ENCODE measurements at regions not wholly inside any gene's neighbourhood (a gene's known extent, or its start where the extent isn't known, plus 50 kb on each side); places are given as distances from the start of the nearest gene placed in this dataset.

- H3K27ac ChIP-seq (ENCODE audit: insufficient read depth, low read length, poor library complexity, severe bottlenecking) = no peak overlapping the region
- no peak overlapping the region for H3K4me3 ChIP-seq (ENCODE audit: insufficient read depth, low read depth, low read length, poor library complexity, severe bottlenecking)
- H3K9me3 ChIP-seq (ENCODE audit: control insufficient read depth, low read length) = no peaks in the 10 kb centered on the region
- no peak for DNase-seq
- H3K27me3 ChIP-seq (replicated peaks; ENCODE audit: control insufficient read depth, insufficient read depth, low read length, poor library complexity, severe bottlenecking) = no peaks in the 10 kb centered on the region
- no peaks in the 10 kb centered on the region for H3K4me1 ChIP-seq (ENCODE audit: control insufficient read depth, insufficient read depth, low read length, poor library complexity, severe bottlenecking)
- H3K36me3 ChIP-seq (ENCODE audit: control insufficient read depth, insufficient read depth, low read length) = no peaks in the 10 kb centered on the region
Measured at GRCh38 chr2:128487650-128488387, 169.2 kb upstream of the HS6ST1 start.

DNA sequence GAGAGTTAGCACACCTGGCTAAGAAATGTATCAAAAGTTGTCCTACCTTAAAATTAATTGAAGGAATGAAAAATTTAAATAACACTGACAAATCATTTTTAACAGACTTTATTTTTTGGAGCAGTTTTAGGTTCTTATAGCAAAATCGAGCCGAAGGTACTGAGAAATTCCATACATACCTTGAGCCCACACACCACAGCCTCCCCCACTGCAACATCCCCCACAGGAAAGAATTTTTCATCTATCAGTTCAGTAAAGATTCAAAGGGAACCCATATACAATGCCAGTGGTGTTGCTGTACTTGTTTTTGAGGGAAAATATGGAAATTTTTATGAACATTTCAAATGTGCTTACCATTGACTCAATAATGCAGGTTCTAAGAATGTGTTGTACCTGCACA is 169.8 kb upstream of the HS6ST1 start:
- Histone ChIP-seq H3K36me3 (ENCODE audit: control insufficient read depth, insufficient read depth, low read length) (no peaks in the 10 kb centered on the region), H3K27ac (ENCODE audit: insufficient read depth, low read length, poor library complexity, severe bottlenecking) (no peak overlapping the region), H3K9me3 (ENCODE audit: control insufficient read depth, low read length) (no peaks in the 10 kb centered on the region), H3K27me3 (replicated peaks; ENCODE audit: control insufficient read depth, insufficient read depth, low read length, poor library complexity, severe bottlenecking) (no peaks in the 10 kb centered on the region), H3K4me1 (ENCODE audit: control insufficient read depth, insufficient read depth, low read length, poor library complexity, severe bottlenecking) (no peaks in the 10 kb centered on the region), H3K4me3 (ENCODE audit: insufficient read depth, low read depth, low read length, poor library complexity, severe bottlenecking) (no peak overlapping the region)
- no peak for DNase-seq

DNA sequence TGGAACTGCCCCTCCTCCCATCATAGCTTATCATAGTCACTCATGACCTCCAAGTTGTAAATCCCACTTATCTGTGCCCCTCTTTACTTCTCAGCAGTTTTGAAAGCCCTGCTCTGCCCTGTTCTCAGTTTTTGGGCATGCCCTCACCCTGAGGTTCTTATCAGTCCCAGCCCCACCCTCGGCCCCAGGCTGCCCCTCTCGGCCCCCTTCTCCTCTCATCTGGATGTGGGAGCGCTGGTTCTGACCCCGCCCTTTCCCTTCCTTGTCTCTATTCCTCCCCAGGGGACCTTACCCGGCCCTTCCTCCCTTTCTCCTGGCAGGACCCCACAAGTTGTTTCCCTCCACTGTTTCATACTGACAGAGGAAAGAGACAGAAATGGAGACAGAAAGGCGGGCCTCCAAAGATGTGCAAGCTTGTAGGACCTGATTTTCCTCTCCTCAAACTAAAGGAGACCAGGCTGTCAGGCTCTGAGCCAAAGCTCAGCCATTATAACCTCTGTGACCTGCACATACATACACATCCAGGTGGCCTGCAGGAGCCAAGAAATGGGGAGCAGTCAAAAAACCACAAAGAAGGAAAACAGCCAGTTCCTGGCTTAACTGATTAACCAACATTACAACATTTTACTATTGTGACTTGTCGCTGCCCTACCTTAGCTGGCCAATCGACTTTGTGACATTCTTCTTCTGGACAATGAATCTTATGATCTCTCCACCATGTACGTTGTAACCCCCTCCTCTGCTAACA is 171.0 kb upstream of the HS6ST1 start:
- no peak overlapping the region for H3K27ac ChIP-seq (ENCODE audit: insufficient read depth, low read length, poor library complexity, severe bottlenecking)
- H3K27me3 ChIP-seq (replicated peaks; ENCODE audit: control insufficient read depth, insufficient read depth, low read length, poor library complexity, severe bottlenecking) = no peaks in the 10 kb centered on the region
- H3K9me3 ChIP-seq (ENCODE audit: control insufficient read depth, low read length) = no peaks in the 10 kb centered on the region
- DNase-seq = no peak
- no peaks in the 10 kb centered on the region for H3K36me3 ChIP-seq (ENCODE audit: control insufficient read depth, insufficient read depth, low read length)
- H3K4me1 ChIP-seq (ENCODE audit: control insufficient read depth, insufficient read depth, low read length, poor library complexity, severe bottlenecking) = no peaks in the 10 kb centered on the region
- no peak overlapping the region for H3K4me3 ChIP-seq (ENCODE audit: insufficient read depth, low read depth, low read length, poor library complexity, severe bottlenecking)

GRCh38 chr2:128490321-128490720 is 171.7 kb upstream of the HS6ST1 start:
- DNase-seq = no peak
- Histone ChIP-seq H3K4me1 (ENCODE audit: control insufficient read depth, insufficient read depth, low read length, poor library complexity, severe bottlenecking) (no peaks in the 10 kb centered on the region), H3K27ac (ENCODE audit: insufficient read depth, low read length, poor library complexity, severe bottlenecking) (no peak overlapping the region), H3K9me3 (ENCODE audit: control insufficient read depth, low read length) (no peaks in the 10 kb centered on the region), H3K27me3 (replicated peaks; ENCODE audit: control insufficient read depth, insufficient read depth, low read length, poor library complexity, severe bottlenecking) (no peaks in the 10 kb centered on the region), H3K4me3 (ENCODE audit: insufficient read depth, low read depth, low read length, poor library complexity, severe bottlenecking) (no peak overlapping the region), H3K36me3 (ENCODE audit: control insufficient read depth, insufficient read depth, low read length) (no peaks in the 10 kb centered on the region)

- Histone ChIP-seq H3K9me3 (ENCODE audit: control insufficient read depth, low read length) (no peaks in the 10 kb centered on the region), H3K36me3 (ENCODE audit: control insufficient read depth, insufficient read depth, low read length) (no peaks in the 10 kb centered on the region), H3K27ac (ENCODE audit: insufficient read depth, low read length, poor library complexity, severe bottlenecking) (no peak overlapping the region), H3K27me3 (replicated peaks; ENCODE audit: control insufficient read depth, insufficient read depth, low read length, poor library complexity, severe bottlenecking) (no peaks in the 10 kb centered on the region), H3K4me1 (ENCODE audit: control insufficient read depth, insufficient read depth, low read length, poor library complexity, severe bottlenecking) (no peaks in the 10 kb centered on the region), H3K4me3 (ENCODE audit: insufficient read depth, low read depth, low read length, poor library complexity, severe bottlenecking) (no peak overlapping the region)
- DNase-seq = no peak
Measured at GRCh38 chr2:128490881-128491691, 172.4 kb upstream of the HS6ST1 start.

- Histone ChIP-seq H3K27me3 (replicated peaks; ENCODE audit: control insufficient read depth, insufficient read depth, low read length, poor library complexity, severe bottlenecking) (no peaks in the 10 kb centered on the region), H3K4me1 (ENCODE audit: control insufficient read depth, insufficient read depth, low read length, poor library complexity, severe bottlenecking) (no peaks in the 10 kb centered on the region), H3K4me3 (ENCODE audit: insufficient read depth, low read depth, low read length, poor library complexity, severe bottlenecking) (no peak overlapping the region), H3K27ac (ENCODE audit: insufficient read depth, low read length, poor library complexity, severe bottlenecking) (no peak overlapping the region), H3K36me3 (ENCODE audit: control insufficient read depth, insufficient read depth, low read length) (no peaks in the 10 kb centered on the region), H3K9me3 (ENCODE audit: control insufficient read depth, low read length) (no peaks in the 10 kb centered on the region)
- no peak for DNase-seq
Measured at GRCh38 chr2:128491692-128492244, 173.1 kb upstream of the HS6ST1 start.

DNA sequence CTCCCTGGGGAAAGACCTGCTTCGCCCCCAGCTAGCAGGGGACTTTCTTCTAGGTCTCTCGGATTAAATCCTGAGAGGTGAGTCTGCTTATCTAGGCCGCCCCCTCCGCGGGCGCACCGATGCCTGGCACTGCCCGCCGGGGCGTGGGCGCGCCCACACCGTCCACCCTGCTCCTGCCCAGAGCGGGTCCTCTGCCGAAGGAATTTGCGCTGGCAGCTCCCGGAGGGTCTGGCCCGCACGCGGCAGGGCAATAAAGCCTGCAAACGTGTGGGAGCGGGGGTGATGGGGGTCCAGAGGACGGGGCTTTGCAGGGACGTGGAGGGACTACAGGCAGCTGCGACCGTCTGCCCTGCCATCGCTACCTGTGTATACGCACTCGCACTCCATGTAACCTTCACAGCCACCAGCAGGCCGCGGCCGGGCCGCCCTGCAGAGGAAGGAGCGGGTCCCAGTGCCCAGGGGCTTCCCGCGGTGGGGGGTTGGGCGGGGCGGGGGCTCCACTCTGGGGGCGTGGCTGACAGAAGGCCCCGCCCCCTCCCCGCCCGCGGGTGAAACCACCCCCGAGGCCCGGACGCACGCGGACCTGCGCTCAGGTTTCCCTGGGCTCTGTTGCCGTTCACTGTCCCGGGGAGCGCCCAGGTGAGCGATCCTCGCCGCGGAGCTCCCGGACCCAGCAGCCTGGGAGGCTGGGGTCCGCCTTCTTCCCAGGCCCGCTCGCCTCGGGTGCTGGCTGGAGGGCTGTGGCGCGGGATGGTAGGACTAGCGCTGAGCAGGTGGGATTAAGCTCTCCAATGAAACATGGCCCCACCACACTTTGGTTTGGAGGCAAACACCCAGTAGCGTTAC is 174.5 kb upstream of the HS6ST1 start:
- DNase-seq = no peak
- Histone ChIP-seq H3K27ac (ENCODE audit: insufficient read depth, low read length, poor library complexity, severe bottlenecking) (no peak overlapping the region), H3K27me3 (replicated peaks; ENCODE audit: control insufficient read depth, insufficient read depth, low read length, poor library complexity, severe bottlenecking) (no peaks in the 10 kb centered on the region), H3K36me3 (ENCODE audit: control insufficient read depth, insufficient read depth, low read length) (no peaks in the 10 kb centered on the region), H3K4me3 (ENCODE audit: insufficient read depth, low read depth, low read length, poor library complexity, severe bottlenecking) (no peak overlapping the region), H3K9me3 (ENCODE audit: control insufficient read depth, low read length) (no peaks in the 10 kb centered on the region), H3K4me1 (ENCODE audit: control insufficient read depth, insufficient read depth, low read length, poor library complexity, severe bottlenecking) (no peaks in the 10 kb centered on the region)

GRCh38 chr2:128493880-128494279 is 175.2 kb upstream of the HS6ST1 start:
- Histone ChIP-seq H3K27me3 (replicated peaks; ENCODE audit: control insufficient read depth, insufficient read depth, low read length, poor library complexity, severe bottlenecking) (no peaks in the 10 kb centered on the region), H3K27ac (ENCODE audit: insufficient read depth, low read length, poor library complexity, severe bottlenecking) (no peak overlapping the region), H3K9me3 (ENCODE audit: control insufficient read depth, low read length) (no peaks in the 10 kb centered on the region), H3K4me1 (ENCODE audit: control insufficient read depth, insufficient read depth, low read length, poor library complexity, severe bottlenecking) (no peaks in the 10 kb centered on the region), H3K4me3 (ENCODE audit: insufficient read depth, low read depth, low read length, poor library complexity, severe bottlenecking) (no peak overlapping the region), H3K36me3 (ENCODE audit: control insufficient read depth, insufficient read depth, low read length) (no peaks in the 10 kb centered on the region)
- no peak for DNase-seq

GRCh38 chr2:128494307-128494639 is 175.6 kb upstream of the HS6ST1 start:
- Histone ChIP-seq H3K36me3 (ENCODE audit: control insufficient read depth, insufficient read depth, low read length) (no peaks in the 10 kb centered on the region), H3K4me1 (ENCODE audit: control insufficient read depth, insufficient read depth, low read length, poor library complexity, severe bottlenecking) (no peaks in the 10 kb centered on the region), H3K27ac (ENCODE audit: insufficient read depth, low read length, poor library complexity, severe bottlenecking) (no peak overlapping the region), H3K27me3 (replicated peaks; ENCODE audit: control insufficient read depth, insufficient read depth, low read length, poor library complexity, severe bottlenecking) (no peaks in the 10 kb centered on the region), H3K4me3 (ENCODE audit: insufficient read depth, low read depth, low read length, poor library complexity, severe bottlenecking) (no peak overlapping the region), H3K9me3 (ENCODE audit: control insufficient read depth, low read length) (no peaks in the 10 kb centered on the region)
- DNase-seq = no peak
